ENCODE measurements at regions not wholly inside any gene's neighbourhood (a gene's known extent, or its start where the extent isn't known, plus 50 kb on each side); places are given as distances from the start of the nearest gene placed in this dataset.
"Not testable (repeated sequence)": the region's sequence is repeated elsewhere in the genome, so short reads cannot be mapped to it uniquely, and the experiment has no call there.

DNA sequence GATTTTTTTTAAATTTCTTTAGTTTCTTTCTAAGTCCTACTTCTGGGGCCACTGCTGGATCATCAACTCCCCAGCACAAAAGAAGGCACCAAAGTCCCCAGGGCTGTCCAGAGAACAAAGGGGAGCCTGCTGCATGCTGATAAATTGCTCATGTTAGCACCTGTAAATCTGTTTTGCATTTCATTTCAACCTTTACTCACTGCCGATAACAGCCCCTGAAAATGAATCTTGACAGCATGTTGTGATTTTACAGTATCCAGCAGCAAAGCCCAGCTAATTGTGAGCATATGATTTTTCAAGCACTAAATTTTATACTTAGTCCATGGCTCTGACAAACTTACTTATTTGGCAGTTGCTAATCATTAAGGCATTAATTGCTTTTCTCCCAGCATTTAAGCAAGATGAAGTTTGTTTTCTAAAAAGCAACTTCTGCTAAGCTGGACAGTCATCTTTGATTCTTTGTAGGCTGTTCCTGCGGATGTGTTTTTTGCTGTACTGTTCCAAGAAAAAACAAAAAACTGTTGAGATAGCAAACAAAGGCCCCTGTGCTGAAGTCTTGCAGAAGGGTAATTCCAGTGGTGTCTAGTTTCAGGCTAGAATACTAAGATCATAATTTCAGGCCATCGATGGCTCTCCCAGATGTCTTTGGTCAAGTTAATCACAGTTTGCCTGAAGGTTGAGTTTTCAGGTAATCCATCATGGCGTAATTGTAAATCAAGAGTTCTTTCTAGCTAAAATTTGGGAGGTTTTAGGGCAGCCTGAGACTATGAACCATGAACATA is 73.1 kb upstream of the GAS1 start:
- no peaks in the 10 kb centered on the region for H3K4me1 ChIP-seq (ENCODE audit: insufficient read depth, low read length, poor library complexity, severe bottlenecking)
- H3K4me2 ChIP-seq (ENCODE audit: low read length), result no peak overlapping the region
- POLR2A ChIA-PET, result interaction anchor here (0.7 kb wide), 1 partner anchor 18 kb away, joined by 4 read pairs; no protein-coding TSS in a partner anchor
- no peak overlapping the region for H3K4me3 ChIP-seq (ENCODE audit: low read depth, low read length, poor library complexity, severe bottlenecking)
- H2AFZ ChIP-seq (ENCODE audit: low read length), result no peak overlapping the region
- H3K9me2 ChIP-seq (ENCODE audit: insufficient read depth, low read length), result no peaks in the 10 kb centered on the region
- no peaks in the 10 kb centered on the region for H3K36me3 ChIP-seq (ENCODE audit: insufficient read depth, low read length)
- DNase-seq (ENCODE audit: low spot score), result no peak
- TF ChIP-seq, protein P1, sequence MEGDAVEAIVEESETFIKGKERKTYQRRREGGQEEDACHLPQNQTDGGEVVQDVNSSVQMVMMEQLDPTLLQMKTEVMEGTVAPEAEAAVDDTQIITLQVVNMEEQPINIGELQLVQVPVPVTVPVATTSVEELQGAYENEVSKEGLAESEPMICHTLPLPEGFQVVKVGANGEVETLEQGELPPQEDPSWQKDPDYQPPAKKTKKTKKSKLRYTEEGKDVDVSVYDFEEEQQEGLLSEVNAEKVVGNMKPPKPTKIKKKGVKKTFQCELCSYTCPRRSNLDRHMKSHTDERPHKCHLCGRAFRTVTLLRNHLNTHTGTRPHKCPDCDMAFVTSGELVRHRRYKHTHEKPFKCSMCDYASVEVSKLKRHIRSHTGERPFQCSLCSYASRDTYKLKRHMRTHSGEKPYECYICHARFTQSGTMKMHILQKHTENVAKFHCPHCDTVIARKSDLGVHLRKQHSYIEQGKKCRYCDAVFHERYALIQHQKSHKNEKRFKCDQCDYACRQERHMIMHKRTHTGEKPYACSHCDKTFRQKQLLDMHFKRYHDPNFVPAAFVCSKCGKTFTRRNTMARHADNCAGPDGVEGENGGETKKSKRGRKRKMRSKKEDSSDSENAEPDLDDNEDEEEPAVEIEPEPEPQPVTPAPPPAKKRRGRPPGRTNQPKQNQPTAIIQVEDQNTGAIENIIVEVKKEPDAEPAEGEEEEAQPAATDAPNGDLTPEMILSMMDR (conservative IDR thresholded peaks at IDR 0.05; ENCODE audit: low read length), result no peak
- no peaks in the 10 kb centered on the region for H3K79me2 ChIP-seq (ENCODE audit: insufficient read depth, low read depth, low read length)
- H3K9me3 ChIP-seq (ENCODE audit: low read length), result no peaks in the 10 kb centered on the region
- H4K20me1 ChIP-seq (ENCODE audit: insufficient read depth, low read length), result no peaks in the 10 kb centered on the region
- no peak overlapping the region for H3K27ac ChIP-seq (ENCODE audit: low read depth, low read length, poor library complexity, severe bottlenecking)
- no TSS peak for BruUV-seq (replicated peaks)
- CTCF ChIA-PET (ENCODE audit: unreplicated experiment), result no interaction called here
- intact Hi-C loops (cut with micrococcal nuclease; ENCODE audit: unreplicated experiment), result no loop called here

DNA sequence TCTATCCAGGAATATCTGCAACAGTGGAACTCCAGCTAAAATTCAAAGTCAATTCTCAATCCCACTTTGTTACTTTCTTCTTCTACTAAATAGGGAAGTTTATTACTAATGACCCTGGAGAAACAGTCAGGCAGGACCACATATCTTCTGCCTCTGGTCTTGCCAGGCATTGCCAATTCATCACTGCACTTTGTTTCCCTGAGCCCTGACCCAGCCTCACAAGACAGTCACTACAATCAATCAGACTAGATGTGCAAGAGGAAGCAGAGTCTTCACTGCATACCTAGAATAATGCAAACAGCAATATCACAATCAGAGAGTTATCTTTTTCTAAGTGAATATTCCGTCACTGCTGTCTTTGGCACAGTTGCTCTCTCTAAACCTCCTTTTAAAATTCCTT is 74.9 kb upstream of the GAS1 start:
- H3K9me2 ChIP-seq (ENCODE audit: insufficient read depth, low read length), result no peaks in the 10 kb centered on the region
- POLR2A ChIA-PET, result no interaction called here
- H3K36me3 ChIP-seq (ENCODE audit: insufficient read depth, low read length), result no peaks in the 10 kb centered on the region
- no TSS peak for BruUV-seq (replicated peaks)
- H3K4me2 ChIP-seq (ENCODE audit: low read length), result no peak overlapping the region
- no peaks in the 10 kb centered on the region for H4K20me1 ChIP-seq (ENCODE audit: insufficient read depth, low read length)
- no peak overlapping the region for H3K27ac ChIP-seq (ENCODE audit: low read depth, low read length, poor library complexity, severe bottlenecking)
- H3K9me3 ChIP-seq (ENCODE audit: low read length), result no peaks in the 10 kb centered on the region
- CTCF ChIA-PET (ENCODE audit: unreplicated experiment), result no interaction called here
- no peaks in the 10 kb centered on the region for H3K4me1 ChIP-seq (ENCODE audit: insufficient read depth, low read length, poor library complexity, severe bottlenecking)
- H2AFZ ChIP-seq (ENCODE audit: low read length), result no peak overlapping the region
- no peak for DNase-seq (ENCODE audit: low spot score)
- H3K4me3 ChIP-seq (ENCODE audit: low read depth, low read length, poor library complexity, severe bottlenecking), result no peak overlapping the region
- no peaks in the 10 kb centered on the region for H3K79me2 ChIP-seq (ENCODE audit: insufficient read depth, low read depth, low read length)
- no peak for TF ChIP-seq EZH2phosphoT487 (IDR thresholded peaks at IDR 0.05; ENCODE audit: borderline replicate concordance, low read depth, low read length)
- TF ChIP-seq, protein P1 (conservative IDR thresholded peaks at IDR 0.05; ENCODE audit: low read length), result no peak
- intact Hi-C loops (cut with micrococcal nuclease; ENCODE audit: unreplicated experiment), result no loop called here

DNA sequence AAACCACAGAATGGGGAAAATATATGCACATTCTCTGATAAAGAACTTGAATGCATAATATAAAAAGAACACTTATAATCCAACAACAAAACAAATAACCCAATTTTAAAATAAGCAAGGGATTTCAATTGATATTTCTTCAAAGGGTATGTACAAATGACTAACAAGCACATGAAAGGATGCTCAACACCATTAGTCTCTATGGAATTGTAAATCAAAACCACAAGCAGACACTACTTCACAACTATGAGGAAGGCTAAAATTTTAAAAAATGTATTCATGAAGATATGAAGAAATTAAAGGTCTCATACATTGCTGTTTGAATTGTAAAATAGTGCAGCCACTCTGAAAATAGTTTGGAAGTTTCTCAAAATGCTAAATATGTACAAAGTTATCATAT is 78.9 kb upstream of the GAS1 start:
- no peak overlapping the region for H3K27ac ChIP-seq (ENCODE audit: low read depth, low read length, poor library complexity, severe bottlenecking)
- H3K9me2 ChIP-seq (ENCODE audit: insufficient read depth, low read length), result no peaks in the 10 kb centered on the region
- BruUV-seq (replicated peaks), result no TSS peak
- H3K4me3 ChIP-seq (ENCODE audit: low read depth, low read length, poor library complexity, severe bottlenecking), result no peak overlapping the region
- intact Hi-C loops (cut with micrococcal nuclease; ENCODE audit: unreplicated experiment), result no loop called here
- H3K4me1 ChIP-seq (ENCODE audit: insufficient read depth, low read length, poor library complexity, severe bottlenecking), result no peaks in the 10 kb centered on the region
- H3K36me3 ChIP-seq (ENCODE audit: insufficient read depth, low read length), result no peaks in the 10 kb centered on the region
- no peak overlapping the region for H3K4me2 ChIP-seq (ENCODE audit: low read length)
- DNase-seq (ENCODE audit: low spot score), result no peak
- TF ChIP-seq EZH2phosphoT487 (IDR thresholded peaks at IDR 0.05; ENCODE audit: borderline replicate concordance, low read depth, low read length), result no peak
- H3K79me2 ChIP-seq (ENCODE audit: insufficient read depth, low read depth, low read length), result no peaks in the 10 kb centered on the region
- CTCF ChIA-PET (ENCODE audit: unreplicated experiment), result no interaction called here
- no peaks in the 10 kb centered on the region for H4K20me1 ChIP-seq (ENCODE audit: insufficient read depth, low read length)
- H3K9me3 ChIP-seq (ENCODE audit: low read length), result no peaks in the 10 kb centered on the region
- no peak overlapping the region for H2AFZ ChIP-seq (ENCODE audit: low read length)
- POLR2A ChIA-PET, result no interaction called here

DNA sequence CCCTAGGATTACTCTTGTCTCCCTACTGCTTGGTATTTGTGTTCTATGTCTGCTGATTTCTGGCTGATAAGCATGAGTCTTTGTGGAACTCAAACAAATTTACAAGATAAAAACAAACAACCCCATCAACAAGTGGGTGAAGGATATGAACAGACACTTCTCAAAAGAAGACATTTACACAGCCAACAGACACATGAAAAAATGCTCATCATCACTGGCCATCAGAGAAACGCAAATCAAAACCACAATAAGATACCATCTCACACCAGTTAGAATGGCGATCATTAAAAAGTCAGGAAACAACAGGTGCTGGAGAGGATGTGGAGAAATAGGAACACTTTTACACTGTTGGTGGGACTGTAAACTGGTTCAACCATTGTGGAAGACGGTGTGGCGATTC is 81.5 kb upstream of the GAS1 start:
- H2AFZ ChIP-seq (ENCODE audit: low read length); H3K9me2 ChIP-seq (ENCODE audit: insufficient read depth, low read length); H3K4me1 ChIP-seq (ENCODE audit: insufficient read depth, low read length, poor library complexity, severe bottlenecking); H3K4me3 ChIP-seq (ENCODE audit: low read depth, low read length, poor library complexity, severe bottlenecking); POLR2A ChIA-PET; CTCF ChIA-PET (ENCODE audit: unreplicated experiment); H3K9me3 ChIP-seq (ENCODE audit: low read length); H3K36me3 ChIP-seq (ENCODE audit: insufficient read depth, low read length); H3K27ac ChIP-seq (ENCODE audit: low read depth, low read length, poor library complexity, severe bottlenecking); H4K20me1 ChIP-seq (ENCODE audit: insufficient read depth, low read length); H3K79me2 ChIP-seq (ENCODE audit: insufficient read depth, low read depth, low read length); H3K4me2 ChIP-seq (ENCODE audit: low read length); BruUV-seq (replicated peaks); intact Hi-C loops (cut with micrococcal nuclease; ENCODE audit: unreplicated experiment); DNase-seq (ENCODE audit: low spot score): not testable (repeated sequence)

All from OCI-LY7 (cell line).